Fibroblast of skin of scalp (primary cell): ENCODE measurements at regions not wholly inside any gene's neighbourhood (a gene's known extent, or its start where the extent isn't known, plus 50 kb on each side); places are given as distances from the start of the nearest gene placed in this dataset.
"Not testable (repeated sequence)": the region's sequence is repeated elsewhere in the genome, so short reads cannot be mapped to it uniquely, and the experiment has no call there.

Experiments used
- DNase-seq: peaks from one replicate; pipeline ENCODE4 v3.0.0-alpha.2; 2013

DNA sequence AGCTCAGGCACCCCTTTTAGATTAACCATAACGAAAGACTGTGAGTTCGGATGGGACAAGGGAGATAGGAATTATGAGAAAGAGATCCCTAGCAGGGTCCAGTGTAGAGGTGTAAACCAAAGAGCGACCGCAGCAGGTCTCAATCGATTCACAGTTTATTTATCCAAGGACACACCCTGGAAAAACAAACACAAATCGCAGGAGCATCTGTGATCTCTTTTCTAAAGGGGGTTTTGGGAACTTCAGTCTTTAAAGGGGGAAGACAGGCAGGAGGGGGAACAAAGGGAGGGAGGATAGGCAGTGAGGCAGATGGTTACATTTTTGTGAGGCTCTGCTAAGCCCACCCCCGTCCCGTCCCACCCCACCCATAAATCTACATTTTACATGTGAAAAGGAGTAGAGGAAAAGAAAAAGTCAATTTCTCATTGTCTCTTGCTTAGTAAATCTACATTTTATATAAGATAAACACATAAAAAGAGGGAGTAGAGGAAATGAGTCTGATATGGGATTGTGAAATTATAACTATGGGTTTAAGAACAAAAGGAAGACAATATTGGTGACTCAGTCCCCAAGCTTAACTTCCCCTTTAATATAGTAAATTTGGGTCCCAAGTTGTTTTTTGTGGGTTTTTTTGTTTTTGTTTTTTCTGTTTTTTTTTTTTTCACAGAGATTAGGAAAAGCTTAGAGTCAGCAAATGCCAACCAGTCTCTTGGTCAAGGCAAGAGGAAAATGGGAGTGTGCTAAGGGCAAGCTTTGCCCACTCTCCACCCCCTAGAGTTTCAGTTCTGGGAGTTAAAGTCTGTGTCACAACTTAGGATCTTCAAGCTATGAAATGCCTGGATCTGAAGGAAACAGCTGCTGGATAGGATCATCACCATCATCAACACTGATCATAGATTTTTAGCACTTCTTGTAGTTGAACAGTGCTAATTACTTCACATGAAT, 160.9 kb upstream of the CDH5 start:
- peak; percentile 44 for DNase-seq

DNA sequence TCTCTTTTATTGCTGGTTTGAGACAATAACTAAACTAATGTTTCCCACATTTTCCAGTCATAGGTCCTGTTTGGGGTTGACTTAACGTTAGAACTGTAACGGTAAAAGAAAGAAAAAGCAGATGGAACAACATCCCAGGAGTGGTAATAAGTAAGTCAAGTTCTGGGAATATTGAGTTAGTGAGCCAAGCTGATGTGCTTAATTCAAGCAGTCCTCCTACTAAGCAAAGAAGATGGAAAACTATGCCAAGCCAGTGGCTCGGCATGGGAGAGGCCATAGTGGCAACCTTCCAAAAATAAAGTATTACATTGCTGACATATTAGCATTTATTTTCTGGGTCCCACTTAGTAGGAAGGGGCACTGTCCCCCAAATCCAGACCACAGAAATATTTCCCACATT, 161.7 kb upstream of the CDH5 start:
- peak; percentile 73 for DNase-seq

- DNase-seq = no peak
Measured at GRCh38 chr16:66203476-66203875, 163.0 kb upstream of the CDH5 start.

DNA sequence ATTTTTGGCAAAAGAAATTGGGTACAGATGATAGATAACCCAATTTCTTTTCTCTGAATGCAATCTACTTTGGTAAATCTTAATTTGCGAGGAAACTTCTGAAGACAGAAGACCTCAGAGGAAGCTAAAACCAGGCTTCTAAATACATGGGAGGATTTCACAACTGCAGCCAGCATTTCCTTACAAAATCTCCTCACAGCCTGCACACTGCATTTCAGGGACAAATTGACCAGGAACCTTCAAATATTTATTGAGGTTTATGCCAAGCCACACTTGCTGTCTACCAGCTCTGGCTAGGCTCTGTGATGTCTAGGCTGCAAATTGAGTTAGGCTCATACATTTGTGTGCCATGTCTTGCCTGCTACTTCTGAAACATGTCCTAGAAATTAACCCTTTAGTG, 167.3 kb upstream of the CDH5 start:
- peak; percentile 10 for DNase-seq

DNA sequence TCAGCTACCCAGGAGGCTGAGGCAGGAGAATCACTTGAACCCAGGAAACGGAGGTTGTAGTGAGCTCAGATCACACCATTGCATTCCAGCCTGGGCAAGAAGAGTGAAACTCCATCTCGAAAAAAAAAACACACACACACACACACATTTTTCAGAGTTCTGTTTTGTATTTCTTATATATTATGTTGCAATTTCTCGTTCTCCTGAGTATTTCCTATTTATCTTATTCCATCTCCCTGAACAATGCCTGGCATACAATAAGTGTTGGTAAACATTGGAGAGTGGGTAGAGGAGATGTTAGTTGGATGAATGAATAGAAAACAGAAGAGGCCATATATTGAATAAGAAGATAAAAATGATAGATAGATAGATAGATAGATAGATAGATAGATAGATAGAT, 167.8 kb upstream of the CDH5 start:
- no peak for DNase-seq

DNA sequence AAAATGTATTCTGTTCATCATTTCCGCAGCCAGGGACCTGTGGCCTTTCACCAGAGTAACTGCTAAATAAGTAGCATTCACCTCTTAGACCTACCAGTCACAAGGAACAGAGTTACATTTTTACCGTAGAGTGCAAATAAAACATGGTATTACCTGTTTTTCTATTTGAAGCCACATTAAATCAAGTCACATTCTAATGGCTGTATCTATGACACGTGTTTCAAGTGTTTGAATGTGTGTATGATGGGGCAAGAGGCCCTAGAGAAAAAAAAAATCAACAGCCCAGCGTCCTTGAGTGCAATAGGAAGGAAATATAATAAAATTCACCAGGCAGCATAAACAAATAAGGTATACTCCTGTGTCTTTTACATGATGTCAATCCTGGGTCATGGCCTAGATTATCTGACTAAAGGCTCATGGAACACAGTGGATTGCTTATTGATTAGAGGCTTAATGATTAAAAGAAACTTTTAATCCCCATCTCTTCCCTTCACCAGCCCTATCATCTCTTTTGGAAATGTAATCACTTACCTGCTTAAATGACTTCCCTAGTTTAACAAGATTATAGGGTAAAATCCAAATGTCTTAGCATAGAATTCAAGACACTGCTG, 168.7 kb upstream of the CDH5 start:
- no peak for DNase-seq

DNA sequence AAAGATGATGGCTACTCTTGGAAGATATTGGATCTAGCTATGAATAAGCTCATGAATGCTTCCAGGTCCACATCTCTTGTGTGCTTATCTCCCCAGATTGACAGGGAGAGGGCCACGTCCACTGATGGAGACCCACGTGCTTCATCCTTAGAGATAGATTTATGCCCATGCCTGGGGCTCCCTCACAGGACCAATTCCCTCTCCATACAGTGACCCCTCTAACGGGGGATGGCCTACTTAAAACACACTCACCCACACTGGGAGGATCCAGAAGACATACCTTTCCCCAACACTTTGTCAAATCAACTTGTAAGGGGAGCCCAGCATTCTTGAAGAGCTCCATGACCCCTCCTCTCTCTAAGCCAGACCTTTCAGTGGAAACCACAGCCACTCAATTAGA, 169.7 kb upstream of the CDH5 start:
- DNase-seq = no peak

DNA sequence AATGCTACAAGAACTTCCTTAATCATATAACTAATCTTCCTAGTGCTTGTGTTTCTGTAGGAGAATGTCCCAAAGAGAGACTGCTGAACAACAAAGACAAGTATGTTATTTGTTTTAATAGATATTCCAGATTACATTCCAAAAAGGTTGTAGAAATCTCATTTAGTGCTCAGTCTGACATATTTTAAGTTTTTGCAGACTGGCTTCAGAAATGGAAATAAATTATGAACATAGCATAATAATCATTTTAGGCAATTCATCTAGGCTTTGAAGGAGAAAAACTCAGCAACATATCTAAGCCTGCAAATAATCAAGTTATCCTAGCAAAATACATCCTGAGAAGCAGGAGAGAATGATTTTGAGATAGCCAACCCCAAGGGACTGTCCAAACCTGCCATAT, 171.6 kb upstream of the CDH5 start:
- no peak for DNase-seq

DNA sequence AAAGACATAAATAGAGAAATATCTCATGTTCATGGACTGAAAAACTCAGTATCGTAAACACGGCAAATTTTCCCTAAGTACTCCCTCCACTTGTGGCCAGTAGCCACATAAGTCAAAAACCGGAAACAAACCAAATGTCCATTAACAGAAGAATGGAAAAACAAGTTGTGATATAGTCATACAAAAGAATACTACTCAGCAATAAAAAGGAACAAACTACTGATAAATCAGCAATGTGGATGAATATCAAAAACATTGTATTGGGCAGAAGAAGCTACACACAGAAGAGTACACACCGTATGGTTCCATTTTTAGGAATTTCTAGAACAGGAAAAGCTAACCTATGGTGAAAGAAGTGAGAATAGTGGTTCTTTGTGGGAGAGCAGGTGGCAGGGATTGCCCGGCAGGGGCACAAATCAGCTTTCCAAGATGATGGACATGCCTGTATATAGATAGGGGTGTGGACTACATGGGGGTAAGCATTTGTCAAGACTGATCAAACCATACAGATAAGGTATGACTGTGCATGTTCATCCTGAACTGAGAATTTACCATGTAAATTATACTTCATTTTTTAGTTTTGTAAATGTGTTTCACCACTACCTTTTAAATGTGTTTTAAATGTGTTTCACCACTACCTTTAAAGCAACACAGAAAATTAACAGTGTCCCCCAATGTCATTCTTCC, 172.8 kb upstream of the CDH5 start:
- no peak for DNase-seq

- DNase-seq = no peak
Measured at GRCh38 chr16:66190411-66190810, 176.1 kb upstream of the CDH5 start.

DNA sequence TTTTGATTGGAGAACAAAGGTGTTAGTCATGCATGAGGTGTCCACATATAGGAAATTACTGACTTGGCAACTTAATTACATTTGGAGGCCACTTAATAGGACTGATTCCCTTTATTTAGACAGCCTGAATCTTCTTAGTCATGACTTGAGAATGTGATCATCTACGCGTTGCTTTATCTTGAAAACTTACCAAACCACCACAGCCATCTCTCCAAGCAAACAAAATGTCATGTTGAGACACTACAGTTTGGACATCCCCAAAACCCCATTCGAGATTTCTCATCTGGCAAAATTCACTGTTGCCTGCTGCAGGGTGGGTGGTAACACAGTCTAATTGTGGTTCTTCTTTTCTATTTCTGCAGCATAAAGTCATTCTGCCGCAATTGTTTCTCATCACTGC, 176.5 kb upstream of the CDH5 start:
- peak; percentile 91 for DNase-seq

DNA sequence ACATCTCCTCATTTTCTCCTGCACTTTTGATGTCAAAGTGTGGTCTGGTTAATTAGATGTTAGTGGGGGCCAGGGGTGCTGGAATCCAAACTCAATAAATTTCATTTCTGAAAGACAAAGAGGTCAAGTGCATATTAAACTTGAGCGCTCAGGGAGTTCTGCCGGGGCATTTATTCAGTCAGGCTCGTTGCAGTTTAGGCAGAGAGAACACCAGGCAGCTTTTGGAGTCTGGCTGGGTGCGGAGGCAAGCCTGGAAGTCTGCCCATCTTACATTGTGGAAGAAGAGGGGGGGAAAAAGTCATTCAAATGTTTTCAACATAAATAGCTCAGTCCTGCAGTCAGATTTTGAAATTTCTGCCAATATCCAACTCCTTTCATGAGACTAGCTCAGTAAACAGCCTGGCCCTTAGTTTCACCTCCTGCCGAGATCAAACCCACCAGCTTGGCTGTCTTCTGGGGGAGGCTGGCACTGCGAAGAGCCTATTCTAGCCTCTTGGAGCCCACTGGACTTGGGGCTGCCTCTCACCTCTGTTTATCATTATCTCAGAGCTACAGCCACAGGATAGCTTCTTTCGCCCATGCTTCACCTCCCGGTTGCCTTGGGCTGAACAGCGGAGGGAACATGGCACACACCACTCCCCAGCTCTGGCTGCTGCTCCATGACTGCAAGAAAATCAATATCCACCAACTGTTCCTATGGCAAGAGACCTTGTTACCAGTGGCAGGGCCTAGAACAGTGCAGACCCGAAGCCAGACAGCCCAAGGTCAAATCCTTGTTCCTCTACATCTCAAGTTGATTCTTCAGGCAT, 177.4 kb upstream of the CDH5 start:
- DNase-seq = peak; percentile 84

DNA sequence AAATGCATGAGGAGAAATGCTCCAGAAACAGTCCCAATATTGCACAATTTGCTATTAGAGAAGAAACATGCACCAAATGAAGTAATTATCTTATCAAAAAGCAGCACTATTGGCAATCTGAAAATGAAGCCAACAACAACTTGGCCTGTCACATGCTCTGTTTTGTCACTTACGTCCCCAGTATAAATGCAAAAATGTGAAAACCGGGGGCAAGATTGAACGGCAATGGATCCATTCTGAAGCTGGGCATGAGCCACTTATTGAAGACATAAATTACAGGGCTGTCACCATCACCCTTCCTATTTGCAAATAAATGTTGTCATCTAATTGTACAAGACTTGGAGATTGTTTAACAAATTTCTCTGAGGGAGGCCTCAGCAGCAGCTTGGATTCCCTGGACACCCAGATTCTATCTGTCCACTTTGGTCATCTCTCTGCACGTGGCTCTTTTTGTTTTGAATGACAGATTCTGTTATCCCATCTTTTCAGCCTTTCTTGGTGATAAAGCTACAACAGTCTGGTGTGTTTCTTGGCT, 180.2 kb upstream of the CDH5 start:
- no peak for DNase-seq

- DNase-seq = no peak
Measured at GRCh38 chr16:66182592-66182991, 183.9 kb upstream of the CDH5 start.

DNA sequence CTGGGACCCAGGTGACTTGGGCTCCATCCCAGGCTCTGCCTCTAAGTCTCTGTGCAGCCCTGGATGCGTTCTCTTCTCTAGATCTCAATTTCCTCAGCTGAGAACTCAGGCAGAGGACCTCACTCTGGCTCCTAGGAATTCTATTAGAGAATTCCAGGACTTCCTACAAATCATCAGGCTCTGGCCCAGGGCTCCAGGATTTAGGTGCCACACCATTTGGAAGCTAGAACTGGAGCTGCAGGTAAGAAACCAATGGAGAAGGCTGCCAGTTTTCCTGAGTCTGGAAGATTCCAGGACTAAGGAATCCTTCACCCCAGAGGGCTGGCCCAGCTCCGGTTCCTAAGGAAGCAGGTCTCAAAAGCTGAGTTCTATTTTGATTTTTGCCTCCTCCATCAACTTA, 189.8 kb upstream of the CDH5 start:
- no peak for DNase-seq

GRCh38 chr16:66176111-66176510, 190.4 kb upstream of the CDH5 start:
- DNase-seq = no peak

DNA sequence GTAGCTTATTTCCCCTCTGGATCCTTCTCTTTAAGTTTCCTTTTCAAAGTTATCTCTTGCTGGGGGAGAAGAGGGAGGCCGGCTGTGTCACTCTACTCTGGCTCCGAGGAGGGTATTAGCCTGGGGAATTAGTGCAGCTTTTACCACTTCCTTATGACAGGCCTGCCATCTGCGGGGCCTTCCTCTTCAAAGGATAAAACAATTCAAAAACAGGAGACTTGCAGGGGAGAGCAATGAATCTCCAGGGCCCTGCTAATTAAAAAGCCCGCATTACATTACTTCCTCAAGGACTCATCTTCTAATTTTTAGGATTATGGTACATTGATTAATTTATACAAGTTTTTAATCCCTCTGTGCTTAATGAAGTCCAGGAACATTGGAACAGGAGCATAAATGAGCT, 190.9 kb upstream of the CDH5 start:
- no peak for DNase-seq

DNA sequence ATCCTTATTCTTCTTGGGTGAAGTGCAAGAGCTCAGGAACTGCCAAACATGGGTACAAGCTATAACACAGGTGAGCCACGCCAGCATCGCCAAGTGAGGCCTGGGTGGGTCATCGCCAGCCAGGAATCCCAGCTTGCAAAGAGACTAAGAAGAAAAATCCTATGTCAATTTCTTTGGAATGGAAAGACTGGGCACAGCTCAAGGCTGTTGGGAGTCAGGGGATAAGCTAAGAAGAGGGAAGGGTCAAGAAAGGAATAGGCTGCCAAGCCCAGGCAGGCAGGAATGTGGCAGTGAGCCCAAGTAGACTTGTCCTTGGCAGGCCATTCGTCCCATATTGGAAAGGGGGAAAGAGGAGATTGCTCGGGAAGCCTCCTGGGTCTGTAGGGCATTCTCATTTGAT, 191.4 kb upstream of the CDH5 start:
- DNase-seq = no peak

DNA sequence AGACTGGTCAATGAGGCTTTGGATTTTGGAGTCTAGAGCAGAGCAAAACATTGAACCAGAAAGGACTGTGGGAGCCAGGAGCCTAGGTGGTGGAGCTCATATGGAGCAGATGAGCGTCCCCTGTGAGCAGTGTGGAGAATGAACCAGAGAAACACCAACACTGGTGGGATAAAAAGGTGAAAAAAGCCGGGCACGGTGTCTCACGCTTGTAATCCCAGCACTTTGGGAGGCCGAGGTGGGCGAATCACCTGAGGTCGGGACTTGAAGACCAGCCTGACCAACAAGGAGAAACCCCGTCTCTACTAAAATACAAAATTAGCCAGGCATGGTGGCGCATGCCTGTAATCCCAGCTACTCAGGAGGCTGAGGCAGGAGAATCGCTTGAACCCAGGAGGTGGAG, 192.7 kb upstream of the CDH5 start:
- not testable (repeated sequence) for DNase-seq

DNA sequence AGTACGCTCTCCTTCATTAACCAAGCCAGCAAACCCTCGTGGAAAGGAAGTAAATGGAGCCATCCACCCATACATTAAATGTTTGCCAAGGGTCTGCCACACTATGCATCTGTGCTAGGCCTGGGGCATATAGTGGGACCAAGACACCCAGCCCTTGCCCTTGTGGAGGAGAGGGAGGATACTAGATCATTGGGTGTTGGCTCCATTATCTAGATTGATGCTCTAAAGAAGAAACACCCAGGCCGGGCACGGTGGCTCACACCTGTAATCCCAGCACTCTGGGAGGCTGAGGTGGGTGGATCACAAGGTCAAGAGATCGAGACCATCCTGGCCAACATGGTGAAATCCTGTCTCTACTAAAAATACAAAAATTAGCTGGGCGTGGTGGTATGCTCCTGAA, 193.3 kb upstream of the CDH5 start:
- not testable (repeated sequence) for DNase-seq

GRCh38 chr16:66172463-66172862, 194.0 kb upstream of the CDH5 start:
- no peak for DNase-seq

DNA sequence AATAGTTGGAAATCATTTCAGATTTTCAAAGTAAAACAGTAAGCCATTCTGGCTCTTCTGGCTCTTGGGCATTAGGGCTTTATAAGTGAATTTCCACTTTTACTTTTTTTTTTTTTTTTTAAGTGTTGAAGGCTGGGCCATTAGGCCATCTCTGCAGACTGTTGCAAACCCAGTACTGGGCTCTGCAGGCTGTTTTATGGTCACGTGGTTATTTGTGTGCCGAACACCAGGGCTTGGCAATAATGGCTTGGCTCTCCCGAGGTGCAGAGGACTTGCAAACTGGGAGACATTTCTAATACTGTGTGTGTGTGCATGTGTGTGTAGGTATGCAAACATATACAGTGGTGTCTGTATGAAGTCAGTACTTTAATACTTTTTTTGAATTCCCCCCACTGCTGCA, 194.9 kb upstream of the CDH5 start:
- no peak for DNase-seq

GRCh38 chr16:66170989-66171388, 195.5 kb upstream of the CDH5 start:
- no peak for DNase-seq
